Activated naive CD8-positive, alpha-beta T cell (primary cell): ENCODE measurements at regions not wholly inside any gene's neighbourhood (a gene's known extent, or its start where the extent isn't known, plus 50 kb on each side); places are given as distances from the start of the nearest gene placed in this dataset.

Source experiments
- H3K27ac Mint-ChIP-seq: one replicate; pipeline ENCODE4 v1.8.0; 2021; ENCODE audit warnings: mixed read lengths
- H3K27me3 Mint-ChIP-seq: one replicate; pipeline ENCODE4 v1.8.0; 2021; ENCODE audit warnings: mixed read lengths
- H3K36me3 Mint-ChIP-seq: one replicate; pipeline ENCODE4 v1.8.0; 2021; ENCODE audit warnings: mixed read lengths
- H3K4me1 Mint-ChIP-seq: one replicate; pipeline ENCODE4 v1.8.0; 2021; ENCODE audit warnings: low read depth, mixed read lengths
- H3K4me3 Mint-ChIP-seq: one replicate; pipeline ENCODE4 v1.8.0; 2021; ENCODE audit warnings: mild to moderate bottlenecking, mixed read lengths
- H3K9me3 Mint-ChIP-seq: one replicate; pipeline ENCODE4 v1.8.0; 2021; ENCODE audit warnings: low read depth, mixed read lengths

- H3K4me3 Mint-ChIP-seq: no peak overlapping the region
- peaks cover 12% of the 10 kb centered on the region for H3K9me3 Mint-ChIP-seq
- no peaks in the 10 kb centered on the region for H3K36me3 Mint-ChIP-seq
- H3K4me1 Mint-ChIP-seq: no peaks in the 10 kb centered on the region
- peaks cover 2% of the 10 kb centered on the region for H3K27me3 Mint-ChIP-seq
- no peak overlapping the region for H3K27ac Mint-ChIP-seq
Measured at GRCh38 chr12:115619889-115620288, 657.6 kb downstream of the MED13L start.

- H3K27me3 Mint-ChIP-seq: peaks cover 2% of the 10 kb centered on the region
- no peaks in the 10 kb centered on the region for H3K36me3 Mint-ChIP-seq
- H3K4me1 Mint-ChIP-seq: no peaks in the 10 kb centered on the region
- H3K9me3 Mint-ChIP-seq: peaks cover 12% of the 10 kb centered on the region
- no peak overlapping the region for H3K4me3 Mint-ChIP-seq
- no peak overlapping the region for H3K27ac Mint-ChIP-seq
Measured at GRCh38 chr12:115619061-115619460, 658.4 kb downstream of the MED13L start.

- Mint-ChIP-seq H3K27ac (no peak overlapping the region), H3K4me1 (no peaks in the 10 kb centered on the region), H3K36me3 (no peaks in the 10 kb centered on the region), H3K4me3 (no peak overlapping the region), H3K27me3 (peaks cover 2% of the 10 kb centered on the region), H3K9me3 (peaks cover 12% of the 10 kb centered on the region)
Measured at GRCh38 chr12:115618105-115618504, 659.4 kb downstream of the MED13L start.

GRCh38 chr12:115617391-115617790 lies 660.1 kb downstream of the MED13L start:
- no peaks in the 10 kb centered on the region for H3K4me1 Mint-ChIP-seq
- H3K9me3 Mint-ChIP-seq: peaks cover 12% of the 10 kb centered on the region
- peaks cover 2% of the 10 kb centered on the region for H3K27me3 Mint-ChIP-seq
- H3K4me3 Mint-ChIP-seq: no peak overlapping the region
- H3K27ac Mint-ChIP-seq: no peak overlapping the region
- no peaks in the 10 kb centered on the region for H3K36me3 Mint-ChIP-seq

GRCh38 chr12:115611477-115611876 lies 666.0 kb downstream of the MED13L start:
- Mint-ChIP-seq H3K4me1 (no peaks in the 10 kb centered on the region), H3K27ac (no peak overlapping the region), H3K36me3 (no peaks in the 10 kb centered on the region), H3K4me3 (no peak overlapping the region), H3K27me3 (no peaks in the 10 kb centered on the region), H3K9me3 (no peaks in the 10 kb centered on the region)

- peaks cover 8% of the 10 kb centered on the region for H3K27me3 Mint-ChIP-seq
Measured at GRCh38 chr12:115609347-115609746, 668.1 kb downstream of the MED13L start.

GRCh38 chr12:115606040-115606439 lies 671.5 kb downstream of the MED13L start:
- Mint-ChIP-seq H3K36me3 (no peaks in the 10 kb centered on the region), H3K9me3 (no peaks in the 10 kb centered on the region), H3K27ac (no peak overlapping the region), H3K4me3 (no peak overlapping the region), H3K4me1 (no peaks in the 10 kb centered on the region), H3K27me3 (peaks cover 15% of the 10 kb centered on the region)

More at GRCh38 chr12:115609347-115609746, 668.1 kb downstream of the MED13L start:
- no peaks in the 10 kb centered on the region for H3K4me1 Mint-ChIP-seq
- no peak overlapping the region for H3K4me3 Mint-ChIP-seq
- H3K9me3 Mint-ChIP-seq: no peaks in the 10 kb centered on the region
- H3K36me3 Mint-ChIP-seq: no peaks in the 10 kb centered on the region
- H3K27ac Mint-ChIP-seq: no peak overlapping the region

- no peak overlapping the region for H3K27ac Mint-ChIP-seq
- peaks cover 23% of the 10 kb centered on the region for H3K27me3 Mint-ChIP-seq
- no peak overlapping the region for H3K4me3 Mint-ChIP-seq
- no peaks in the 10 kb centered on the region for H3K4me1 Mint-ChIP-seq
- H3K9me3 Mint-ChIP-seq: no peaks in the 10 kb centered on the region
- H3K36me3 Mint-ChIP-seq: no peaks in the 10 kb centered on the region
Measured at GRCh38 chr12:115598871-115599811, 678.4 kb downstream of the MED13L start.

- Mint-ChIP-seq H3K4me3 (no peak overlapping the region), H3K27me3 (peaks cover 19% of the 10 kb centered on the region), H3K36me3 (no peaks in the 10 kb centered on the region), H3K9me3 (no peaks in the 10 kb centered on the region), H3K27ac (no peak overlapping the region), H3K4me1 (no peaks in the 10 kb centered on the region)
Measured at GRCh38 chr12:115597157-115597712, 680.3 kb downstream of the MED13L start.

GRCh38 chr12:115588131-115588530 lies 689.4 kb downstream of the MED13L start:
- H3K27ac Mint-ChIP-seq: no peak overlapping the region
- H3K4me3 Mint-ChIP-seq: no peak overlapping the region
- peaks cover 2% of the 10 kb centered on the region for H3K27me3 Mint-ChIP-seq
- no peaks in the 10 kb centered on the region for H3K36me3 Mint-ChIP-seq
- no peaks in the 10 kb centered on the region for H3K9me3 Mint-ChIP-seq
- no peaks in the 10 kb centered on the region for H3K4me1 Mint-ChIP-seq

GRCh38 chr12:115584156-115584555 lies 693.3 kb downstream of the MED13L start:
- H3K9me3 Mint-ChIP-seq: no peaks in the 10 kb centered on the region
- H3K27ac Mint-ChIP-seq: no peak overlapping the region
- H3K36me3 Mint-ChIP-seq: no peaks in the 10 kb centered on the region
- no peak overlapping the region for H3K4me3 Mint-ChIP-seq
- no peaks in the 10 kb centered on the region for H3K4me1 Mint-ChIP-seq
- H3K27me3 Mint-ChIP-seq: peaks cover 2% of the 10 kb centered on the region

GRCh38 chr12:115583591-115583990 lies 693.9 kb downstream of the MED13L start:
- Mint-ChIP-seq H3K36me3 (no peaks in the 10 kb centered on the region), H3K27me3 (peaks cover 2% of the 10 kb centered on the region), H3K4me3 (no peak overlapping the region), H3K27ac (no peak overlapping the region), H3K9me3 (no peaks in the 10 kb centered on the region), H3K4me1 (no peaks in the 10 kb centered on the region)

- no peaks in the 10 kb centered on the region for H3K9me3 Mint-ChIP-seq
- no peaks in the 10 kb centered on the region for H3K4me1 Mint-ChIP-seq
- H3K27me3 Mint-ChIP-seq: peaks cover 2% of the 10 kb centered on the region
- no peak overlapping the region for H3K4me3 Mint-ChIP-seq
- no peak overlapping the region for H3K27ac Mint-ChIP-seq
- no peaks in the 10 kb centered on the region for H3K36me3 Mint-ChIP-seq
Measured at GRCh38 chr12:115577401-115577800, 700.1 kb downstream of the MED13L start.

GRCh38 chr12:115574826-115575225 lies 702.7 kb downstream of the MED13L start:
- H3K9me3 Mint-ChIP-seq: peaks cover 3% of the 10 kb centered on the region
- H3K4me3 Mint-ChIP-seq: no peak overlapping the region
- H3K36me3 Mint-ChIP-seq: no peaks in the 10 kb centered on the region
- H3K27ac Mint-ChIP-seq: no peak overlapping the region
- no peaks in the 10 kb centered on the region for H3K4me1 Mint-ChIP-seq
- H3K27me3 Mint-ChIP-seq: peaks cover 2% of the 10 kb centered on the region

GRCh38 chr12:115572440-115572839 lies 705.1 kb downstream of the MED13L start:
- Mint-ChIP-seq H3K27ac (no peak overlapping the region), H3K9me3 (peaks cover 3% of the 10 kb centered on the region), H3K36me3 (no peaks in the 10 kb centered on the region), H3K27me3 (no peaks in the 10 kb centered on the region), H3K4me1 (no peaks in the 10 kb centered on the region), H3K4me3 (no peak overlapping the region)
